ENCODE measurements at regions not wholly inside any gene's neighbourhood (a gene's known extent, or its start where the extent isn't known, plus 50 kb on each side); places are given as distances from the start of the nearest gene placed in this dataset.
"Not testable (repeated sequence)": the region's sequence is repeated elsewhere in the genome, so short reads cannot be mapped to it uniquely, and the experiment has no call there.

- DNase-seq (ENCODE audit: low read depth), result no peak
These were observed 113.5 kb upstream of the SATB1 start for GRCh38 chr3:18538463-18539230.

DNA sequence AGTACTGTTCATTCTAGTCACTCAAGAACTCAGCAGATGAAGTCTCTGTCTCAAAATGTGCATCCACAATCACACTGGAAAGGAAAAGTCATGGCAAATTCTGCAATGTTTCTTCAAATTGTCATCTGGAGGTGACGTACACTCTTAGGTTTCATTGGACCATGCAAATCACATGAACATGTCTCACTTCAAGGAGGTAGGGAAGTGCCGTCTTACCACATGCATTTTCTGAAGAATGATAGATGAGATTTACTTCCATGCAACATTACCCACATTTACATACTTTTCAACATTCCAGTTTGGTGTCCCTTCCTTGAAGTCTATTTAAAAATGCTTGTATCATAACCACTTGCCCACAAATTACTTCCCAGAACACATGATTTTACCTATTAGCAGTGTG, 107.9 kb upstream of the SATB1 start:
- no peak for DNase-seq (ENCODE audit: low read depth)

DNA sequence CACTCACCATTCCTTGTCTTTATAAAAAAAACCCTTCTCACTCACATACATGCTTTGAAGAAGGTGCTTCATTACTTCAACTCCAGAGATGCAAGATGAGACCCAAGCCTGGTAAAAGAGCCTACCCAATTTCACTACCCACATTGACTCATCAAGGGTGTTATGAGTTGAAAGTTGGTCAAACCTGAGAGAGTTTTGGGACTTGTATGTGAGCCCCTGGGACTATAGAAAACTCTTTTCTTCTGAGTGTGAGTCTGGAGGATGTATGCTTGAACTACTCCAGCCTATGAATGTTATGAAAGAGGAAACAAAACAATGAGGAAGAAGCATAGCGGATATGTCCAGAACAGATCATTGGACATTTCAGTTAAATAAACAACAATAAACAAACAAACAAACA, 106.5 kb upstream of the SATB1 start:
- no peak for DNase-seq (ENCODE audit: low read depth)

- DNase-seq (ENCODE audit: low read depth), result no peak
These were observed 104.5 kb upstream of the SATB1 start for GRCh38 chr3:18529631-18530030.

DNA sequence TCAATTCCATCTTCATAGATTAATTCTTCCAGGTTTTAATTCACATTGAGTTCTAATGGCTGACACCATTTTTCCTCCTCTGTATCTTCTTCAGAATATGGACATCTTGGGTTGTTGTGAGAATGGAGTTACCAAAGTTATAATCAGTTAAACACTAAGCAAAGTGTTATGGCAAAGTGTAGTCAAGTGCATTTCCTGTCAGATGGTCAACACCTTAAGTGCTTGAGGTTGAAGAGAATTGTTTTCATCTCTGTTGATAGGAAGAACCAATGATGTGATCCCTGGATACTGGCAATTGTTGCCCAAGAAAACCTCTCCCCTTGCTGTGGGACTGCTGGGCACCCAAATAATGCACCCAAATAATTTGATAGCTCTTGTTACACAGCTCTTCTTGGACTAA, 102.6 kb upstream of the SATB1 start:
- DNase-seq (ENCODE audit: low read depth), result no peak

DNA sequence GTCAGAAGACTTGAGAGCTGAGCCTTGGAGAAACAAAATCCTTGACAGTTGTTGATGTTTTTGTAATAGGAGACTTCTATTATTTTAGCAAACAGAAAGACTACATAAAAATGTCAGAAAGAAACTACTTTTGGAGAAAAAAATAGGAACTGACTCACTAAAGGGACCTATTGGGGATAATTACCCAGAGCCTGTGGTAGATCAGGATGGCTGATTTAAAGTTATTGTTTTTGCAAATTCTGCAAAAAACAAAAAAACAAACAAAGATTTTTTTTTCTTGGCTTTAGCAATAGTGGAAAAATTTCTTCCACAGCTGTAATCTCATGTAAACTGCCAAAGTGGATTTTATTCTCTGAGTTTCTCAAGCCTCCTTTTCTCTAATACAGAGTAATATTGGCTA, 101.5 kb upstream of the SATB1 start:
- DNase-seq (ENCODE audit: low read depth), result no peak

DNA sequence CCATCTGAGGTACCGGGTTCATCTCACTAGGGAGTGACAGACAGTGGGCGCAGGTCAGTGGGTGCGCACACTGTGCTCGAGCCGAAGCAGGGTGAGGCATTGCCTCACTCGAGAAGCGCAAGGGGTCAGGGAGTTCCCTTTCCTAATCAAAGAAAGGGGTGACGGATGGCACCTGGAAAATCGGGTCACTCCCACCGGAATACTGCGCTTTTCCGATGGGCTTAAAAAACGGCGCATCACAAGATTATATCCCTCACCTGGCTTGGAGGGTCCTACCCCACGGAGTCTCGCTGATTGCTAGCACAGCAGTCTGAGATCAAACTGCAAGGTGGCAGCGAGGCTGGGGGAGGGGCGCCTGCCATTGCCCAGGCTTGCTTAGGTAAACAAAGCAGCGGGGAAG, 91.0 kb upstream of the SATB1 start:
- DNase-seq (ENCODE audit: low read depth), result not testable (repeated sequence)

GRCh38 chr3:18513091-18513490, 88.0 kb upstream of the SATB1 start:
- no peak for DNase-seq (ENCODE audit: low read depth)

- no peak for DNase-seq (ENCODE audit: low read depth)
These were observed 86.9 kb upstream of the SATB1 start for GRCh38 chr3:18512007-18512406.

GRCh38 chr3:18510947-18511346, 85.8 kb upstream of the SATB1 start:
- DNase-seq (ENCODE audit: low read depth), result no peak

GRCh38 chr3:18507333-18507732, 82.2 kb upstream of the SATB1 start:
- DNase-seq (ENCODE audit: low read depth), result no peak

GRCh38 chr3:18505056-18505455, 79.9 kb upstream of the SATB1 start:
- DNase-seq (ENCODE audit: low read depth), result no peak

DNA sequence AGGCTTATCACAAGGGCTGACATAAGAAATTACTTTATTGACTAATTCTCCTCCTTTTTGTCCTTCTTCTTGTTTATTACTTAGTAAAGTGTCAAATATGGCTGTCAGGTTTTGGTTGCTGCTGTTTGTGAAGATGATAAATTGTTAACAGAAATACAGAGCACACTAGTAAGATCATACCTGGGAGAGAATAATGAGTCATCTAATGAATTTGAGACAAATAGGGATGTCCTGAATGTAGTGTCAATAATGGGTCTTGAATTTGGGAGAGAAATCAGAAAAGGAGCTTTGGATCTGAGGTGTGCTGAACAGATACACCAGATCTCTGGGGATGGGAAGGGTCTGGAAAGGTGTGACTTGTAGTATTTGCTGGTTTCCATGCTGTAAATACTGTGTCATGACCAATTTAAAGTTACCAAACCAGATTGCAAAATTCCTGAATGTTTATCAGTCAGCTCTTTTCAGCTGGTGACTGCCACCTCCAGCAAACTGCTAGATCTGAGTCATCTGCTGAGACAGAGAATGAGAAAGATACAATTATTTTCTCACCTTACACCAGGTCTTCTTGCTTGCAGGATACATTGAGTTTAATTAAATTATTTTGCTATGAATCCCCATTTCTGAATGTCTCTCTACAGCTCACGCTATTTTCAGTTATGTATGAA, 76.7 kb upstream of the SATB1 start:
- no peak for DNase-seq (ENCODE audit: low read depth)

DNA sequence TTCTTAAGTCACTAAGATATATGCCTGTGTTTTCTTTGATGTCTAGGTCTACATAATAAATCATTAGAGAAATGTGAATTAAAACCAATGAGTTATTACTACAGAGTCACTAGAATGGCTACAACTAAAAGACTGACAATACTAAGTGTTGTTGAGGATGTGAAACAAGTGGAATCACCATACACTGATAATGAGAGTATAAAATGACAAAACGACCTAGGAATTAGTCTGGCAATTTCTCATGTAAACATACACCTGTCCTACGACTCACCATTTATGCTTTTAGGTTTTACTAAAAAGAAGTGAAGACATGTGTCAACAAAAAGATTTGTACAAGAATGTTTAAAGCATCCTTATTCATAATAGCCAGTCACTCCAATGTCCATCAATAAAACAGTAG, 75.2 kb upstream of the SATB1 start:
- DNase-seq (ENCODE audit: low read depth), result no peak

DNA sequence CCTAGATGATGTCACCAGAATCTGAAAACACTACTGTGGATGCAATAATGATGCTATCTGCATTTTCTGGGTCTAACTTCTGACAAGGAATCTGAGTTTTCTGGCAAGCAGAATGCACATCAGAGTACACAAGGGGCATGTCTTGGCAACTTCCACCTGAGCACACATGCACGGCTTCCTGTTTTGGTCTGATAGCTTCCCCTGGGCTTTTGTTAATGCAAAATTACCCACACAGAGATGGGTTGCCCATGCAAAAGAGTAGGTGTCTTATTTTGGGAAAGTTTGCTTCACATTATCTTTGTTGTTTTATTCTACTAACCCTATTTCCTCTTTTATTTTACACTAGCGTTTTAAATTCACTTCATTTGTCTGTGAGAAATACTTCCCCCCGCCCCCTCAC, 74.2 kb upstream of the SATB1 start:
- no peak for DNase-seq (ENCODE audit: low read depth)

- no peak for DNase-seq (ENCODE audit: low read depth)
These were observed 69.1 kb upstream of the SATB1 start for GRCh38 chr3:18494251-18494650.

DNA sequence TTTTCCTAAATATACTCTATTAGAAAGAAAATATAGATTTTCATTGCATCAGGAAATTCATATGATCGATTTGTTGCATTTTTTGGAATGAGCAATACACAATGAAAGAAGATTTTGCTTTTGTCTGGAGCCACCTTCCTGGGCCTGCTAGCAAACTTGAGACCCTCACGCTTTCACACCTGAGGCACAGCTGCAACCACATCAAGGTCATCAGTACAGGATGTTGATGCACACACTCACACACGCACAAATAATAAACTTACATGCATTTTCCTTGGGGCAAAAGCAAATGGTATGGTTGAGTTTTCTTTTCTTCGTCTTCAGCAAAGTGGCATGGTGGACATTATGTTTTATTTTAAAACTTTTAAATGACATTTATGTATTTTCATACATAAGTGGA, 64.8 kb upstream of the SATB1 start:
- DNase-seq (ENCODE audit: low read depth), result no peak

- no peak for DNase-seq (ENCODE audit: low read depth)
These were observed 58.1 kb upstream of the SATB1 start for GRCh38 chr3:18483226-18483625.

DNA sequence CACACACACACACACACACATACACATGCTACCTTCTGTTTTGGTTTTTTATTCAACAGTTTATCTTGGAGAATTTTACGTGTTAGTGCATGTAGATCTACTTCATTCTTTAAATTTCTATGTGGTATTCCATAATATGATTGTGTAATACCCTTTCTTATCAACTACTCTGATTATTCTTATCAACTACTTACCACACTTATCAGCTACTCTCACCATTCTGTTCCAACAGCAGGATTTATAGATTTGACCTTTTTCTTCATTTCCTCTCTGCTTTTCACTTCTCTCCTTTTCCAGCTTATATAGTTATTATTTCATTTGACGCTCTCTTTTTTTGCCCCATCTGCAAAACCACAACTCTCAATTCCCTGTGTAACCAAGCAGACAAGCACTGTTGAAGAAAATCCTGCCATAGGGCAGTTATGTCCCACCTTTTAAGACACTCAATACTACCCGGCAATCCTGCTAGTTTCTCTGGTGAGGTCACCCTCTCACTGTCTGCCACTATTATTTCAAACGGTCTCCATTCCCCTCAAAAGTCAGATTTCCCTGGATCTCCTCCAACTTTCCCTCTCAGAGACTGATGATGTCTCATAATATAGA, 56.9 kb upstream of the SATB1 start:
- DNase-seq (ENCODE audit: low read depth), result no peak

GRCh38 chr3:18477620-18478019, 52.5 kb upstream of the SATB1 start:
- DNase-seq (ENCODE audit: low read depth), result no peak
